NCI-H446 (cell line): ENCODE measurements at regions not wholly inside any gene's neighbourhood (a gene's known extent, or its start where the extent isn't known, plus 50 kb on each side); places are given as distances from the start of the nearest gene placed in this dataset.

Experiments used
- DNase-seq, 2 experiments: peaks; one replicate each; lab custom pipeline; 2025; lab: John Stamatoyannopoulos, UW

DNA sequence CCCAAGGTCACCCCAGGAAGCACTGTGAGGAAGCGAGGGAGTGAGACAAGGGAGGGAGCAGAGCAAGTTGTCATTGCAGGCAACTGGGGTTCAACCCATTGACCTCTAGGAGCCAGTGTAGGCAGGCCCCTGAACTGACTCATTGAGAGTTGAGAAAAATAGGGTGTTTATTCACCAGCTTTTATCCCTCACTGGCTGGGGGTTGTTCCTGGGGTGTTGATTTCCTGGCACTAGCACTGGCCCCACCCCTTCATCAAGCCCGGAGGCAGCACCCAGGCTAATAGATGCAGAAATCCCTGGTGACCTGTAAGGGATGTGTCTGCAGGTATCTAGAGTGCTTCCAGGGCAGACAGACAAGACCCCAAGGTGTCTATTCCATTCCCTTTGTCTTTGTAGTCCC lies 183.9 kb downstream of the ARRDC4 start:
- DNase-seq = no peak

GRCh38 chr15:98146031-98146820 lies 185.7 kb downstream of the ARRDC4 start:
- no peak for DNase-seq

DNA sequence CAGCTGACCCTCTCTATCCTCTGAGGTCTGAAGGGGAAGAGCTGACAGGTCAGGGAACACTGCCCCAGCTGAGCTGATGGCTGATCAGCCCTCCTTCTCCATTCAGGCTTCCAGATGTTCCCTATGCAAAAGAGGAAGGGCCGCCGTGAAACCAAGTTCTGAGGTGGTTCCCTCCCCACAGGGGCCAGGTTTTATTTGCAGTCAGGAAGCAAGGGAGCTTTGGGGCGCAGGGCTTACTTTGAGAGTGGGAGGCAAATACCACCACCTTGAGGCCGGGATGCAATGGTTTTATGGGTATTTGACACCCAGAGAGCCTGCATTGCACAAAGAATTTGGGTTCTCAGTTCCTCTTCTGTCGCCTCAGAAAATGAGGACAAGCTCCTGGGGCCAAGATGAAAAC lies 186.9 kb downstream of the ARRDC4 start:
- DNase-seq = no peak

GRCh38 chr15:98150084-98150483 lies 189.6 kb downstream of the ARRDC4 start:
- DNase-seq = no peak

DNA sequence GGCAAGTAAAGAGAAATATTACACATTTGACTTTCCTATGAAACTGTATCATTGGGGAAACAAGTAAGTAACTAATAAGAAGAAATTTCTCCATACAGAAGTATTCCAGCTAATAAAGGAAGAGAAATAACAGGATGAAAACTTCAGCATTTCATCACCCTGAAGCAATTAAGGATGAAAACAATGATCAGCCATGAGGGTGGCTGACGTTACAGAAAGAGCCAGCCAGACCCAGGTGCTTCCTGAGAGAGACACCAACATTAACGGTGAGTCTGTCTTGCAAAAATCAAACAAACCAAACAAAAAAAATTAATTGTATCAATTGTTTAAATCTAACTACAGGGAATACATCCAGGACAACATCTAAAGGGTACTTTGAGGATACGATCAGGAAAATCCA lies 190.0 kb downstream of the ARRDC4 start:
- no peak for DNase-seq

DNA sequence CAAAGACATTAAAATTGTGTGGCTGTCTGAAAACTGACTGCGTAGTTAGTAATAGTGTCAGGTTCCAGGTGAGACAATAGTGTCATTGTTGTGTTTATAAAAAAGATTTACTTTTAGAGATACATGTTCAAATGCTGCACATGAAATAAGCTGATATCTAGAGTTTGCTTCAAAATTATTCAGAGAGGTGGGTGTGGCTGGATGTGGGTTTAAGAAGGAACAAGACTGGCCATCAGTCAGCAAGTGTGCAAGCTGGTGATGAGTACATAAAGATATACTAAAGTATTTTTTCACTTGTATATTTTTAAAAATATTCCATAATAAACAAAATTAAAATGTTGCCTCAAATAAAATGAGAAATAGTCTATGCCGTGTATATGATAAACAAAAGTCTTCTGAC lies 190.6 kb downstream of the ARRDC4 start:
- no peak for DNase-seq

- DNase-seq = no peak
These were observed 191.7 kb downstream of the ARRDC4 start for GRCh38 chr15:98152156-98152555.

GRCh38 chr15:98154863-98155262 lies 194.4 kb downstream of the ARRDC4 start:
- no peak for DNase-seq

DNA sequence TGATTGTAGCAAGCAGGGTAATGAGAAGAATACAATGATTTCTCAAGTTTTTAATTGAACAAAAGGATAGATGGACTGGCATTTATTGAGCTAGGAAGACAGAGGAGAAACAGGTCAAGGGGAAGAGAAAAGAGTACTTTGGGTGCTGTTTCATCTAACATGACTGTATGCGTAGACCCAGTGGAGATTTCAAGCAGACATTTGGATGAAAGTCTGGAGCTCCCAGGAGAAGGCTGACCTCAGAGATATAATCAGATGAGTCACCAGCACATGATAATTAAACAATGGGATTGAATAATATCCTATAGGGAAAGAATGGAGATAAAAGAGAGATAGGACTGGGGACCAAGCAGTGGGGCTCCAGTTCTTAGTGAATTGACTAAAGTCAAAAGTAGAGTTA lies 194.9 kb downstream of the ARRDC4 start:
- DNase-seq = no peak

DNA sequence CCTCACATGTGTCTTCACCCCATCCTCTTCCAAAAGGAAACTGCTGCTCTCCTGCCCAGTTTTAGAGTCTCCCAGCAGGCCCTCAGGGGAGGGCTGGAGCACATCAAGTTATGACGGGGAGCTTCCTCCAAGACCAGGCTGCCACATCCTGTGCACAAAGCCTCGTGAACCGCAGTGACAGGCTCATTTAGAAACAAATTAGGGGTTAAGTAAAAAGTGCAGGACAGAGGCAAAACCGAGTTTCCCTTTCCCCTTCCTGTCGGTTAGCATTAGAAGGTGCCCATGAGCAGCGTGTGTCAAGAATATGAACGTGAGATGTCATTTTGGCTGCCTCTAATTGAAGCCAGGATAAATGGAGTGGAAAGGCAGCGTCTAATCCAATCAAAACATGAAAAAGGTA lies 199.7 kb downstream of the ARRDC4 start:
- DNase-seq = no peak

GRCh38 chr15:98163319-98164045 lies 203.0 kb downstream of the ARRDC4 start:
- DNase-seq = no peak

DNA sequence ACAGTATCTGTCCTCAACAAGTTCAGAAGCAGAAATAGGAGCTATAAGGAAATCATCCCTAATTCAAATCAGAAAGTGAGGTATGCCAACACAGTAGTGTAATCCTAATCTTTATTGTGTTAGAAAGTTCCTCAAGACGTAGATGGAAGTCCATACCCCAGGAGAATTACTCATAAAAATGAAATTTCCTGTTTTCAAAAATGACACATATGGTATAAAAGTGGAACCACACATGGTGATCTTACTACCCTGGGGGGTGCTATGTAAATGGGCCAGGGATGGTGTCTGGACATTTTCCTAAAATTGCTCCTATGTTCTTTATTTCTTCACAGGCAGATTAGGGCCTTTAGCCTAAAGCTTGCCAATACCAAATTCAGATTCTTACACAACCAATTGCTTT lies 204.1 kb downstream of the ARRDC4 start:
- DNase-seq = no peak

- no peak for DNase-seq
These were observed 204.5 kb downstream of the ARRDC4 start for GRCh38 chr15:98164986-98165385.

GRCh38 chr15:98167722-98168268 lies 207.3 kb downstream of the ARRDC4 start:
- no peak for DNase-seq

GRCh38 chr15:98169551-98169950 lies 209.0 kb downstream of the ARRDC4 start:
- DNase-seq = no peak

- no peak for DNase-seq
These were observed 213.8 kb downstream of the ARRDC4 start for GRCh38 chr15:98174286-98174685.

DNA sequence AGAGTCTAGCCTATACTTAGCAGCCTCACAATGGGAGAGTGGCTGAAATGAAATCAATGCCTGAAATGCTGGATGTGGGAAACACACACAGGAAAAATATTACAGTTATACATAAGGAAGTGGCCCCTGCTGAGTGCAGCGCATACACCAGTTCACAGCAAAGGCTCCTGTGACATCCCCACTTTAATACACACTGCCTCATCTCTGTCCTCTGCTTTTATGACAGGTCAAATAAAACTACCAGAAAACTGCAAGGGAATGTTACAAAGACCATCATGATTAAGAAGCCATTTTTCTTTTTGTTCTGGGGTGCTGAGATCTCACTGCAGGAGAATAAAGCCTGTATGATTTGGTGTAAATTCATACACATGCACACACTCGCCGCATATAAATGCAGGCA lies 214.3 kb downstream of the ARRDC4 start:
- DNase-seq = no peak

DNA sequence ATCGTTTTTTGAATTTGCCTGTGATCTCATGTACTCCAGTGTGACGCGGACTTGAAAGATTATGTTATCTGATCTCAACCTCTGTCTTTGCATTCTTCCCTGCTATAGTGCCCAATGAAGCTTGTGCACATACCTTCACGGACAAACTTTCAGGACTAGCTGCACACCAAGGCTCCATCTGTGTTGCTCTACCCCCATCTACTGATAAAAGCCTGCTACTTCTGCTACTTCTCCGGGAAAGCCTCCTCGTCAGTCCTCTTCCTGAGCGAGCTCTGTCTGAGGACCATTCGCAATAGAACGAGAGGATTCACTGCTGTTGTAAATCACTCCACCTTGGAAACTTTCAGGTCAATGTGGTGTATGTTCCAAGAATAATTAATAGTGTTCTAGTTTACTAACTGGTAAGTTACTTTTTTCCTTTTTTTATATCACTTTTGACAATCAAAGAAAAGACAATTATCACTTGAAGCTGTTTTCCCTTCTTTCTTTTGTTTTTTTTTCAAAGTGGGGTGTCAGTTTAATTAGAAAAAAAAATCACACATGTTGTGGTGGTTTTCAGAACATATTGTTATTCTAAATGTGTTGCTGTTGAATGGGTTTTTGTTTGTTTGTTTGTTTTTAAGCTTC lies 217.6 kb downstream of the ARRDC4 start:
- no peak for DNase-seq

- no peak for DNase-seq
These were observed 218.4 kb downstream of the ARRDC4 start for GRCh38 chr15:98178861-98179260.

DNA sequence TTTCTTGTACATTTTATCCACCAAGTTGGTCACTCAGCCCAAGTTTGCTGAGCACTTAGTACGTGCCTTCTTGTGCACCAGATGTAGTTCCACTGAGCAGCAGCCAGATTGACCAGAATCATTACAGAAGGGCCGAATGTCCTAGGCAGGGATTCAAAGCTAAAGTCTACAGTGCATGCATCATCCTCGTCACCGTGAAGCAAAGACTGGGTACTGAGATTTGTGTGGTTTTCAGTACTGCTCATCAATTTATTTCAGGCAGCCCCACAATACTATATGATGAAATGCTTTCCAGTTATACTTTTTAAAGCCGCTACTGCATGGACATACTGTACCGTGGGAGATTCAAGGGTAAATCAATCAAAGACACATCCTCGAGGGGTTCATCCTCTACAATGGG lies 227.0 kb downstream of the ARRDC4 start:
- no peak for DNase-seq

DNA sequence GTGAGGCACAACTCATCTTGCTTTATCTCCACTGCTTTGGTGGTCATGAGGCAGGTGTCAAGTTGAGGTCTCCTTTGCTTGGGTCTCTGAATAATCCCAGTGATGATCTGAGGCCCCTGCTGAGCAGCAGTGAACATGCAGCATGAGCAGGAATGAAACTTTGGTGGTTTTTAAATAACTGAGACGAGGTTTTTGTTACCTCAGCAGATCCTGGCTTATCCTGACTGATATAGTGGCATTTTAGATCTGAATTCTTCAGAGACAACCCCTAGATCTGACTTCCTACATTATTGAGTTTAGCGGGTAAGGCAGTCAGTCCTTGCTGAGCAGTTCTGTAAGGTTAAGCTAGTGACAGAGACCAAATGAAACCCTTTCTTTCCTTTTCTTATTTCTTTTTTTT lies 230.4 kb downstream of the ARRDC4 start:
- DNase-seq = no peak

DNA sequence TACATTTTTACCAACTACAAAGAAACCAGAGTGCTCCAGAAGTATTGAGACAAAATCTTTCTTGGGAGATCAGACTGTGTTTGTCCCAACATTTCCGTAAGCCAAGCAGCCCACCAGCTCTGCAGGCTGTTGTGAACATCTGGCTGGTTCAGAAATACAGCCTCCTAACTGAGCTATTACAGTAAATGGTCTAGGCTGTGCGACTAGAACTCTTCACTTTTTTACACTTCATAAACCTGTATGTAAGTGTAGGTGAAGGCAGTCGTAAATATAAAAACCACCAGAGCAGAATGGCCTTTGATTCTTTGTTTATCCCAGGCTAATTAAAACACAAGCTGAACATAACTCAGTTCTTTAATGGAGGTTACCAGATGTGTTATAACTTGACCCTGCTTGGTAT lies 235.3 kb downstream of the ARRDC4 start:
- no peak for DNase-seq

GRCh38 chr15:98196371-98196770 lies 235.9 kb downstream of the ARRDC4 start:
- DNase-seq = no peak
